HEK293 (cell line): ENCODE measurements at regions not wholly inside any gene's neighbourhood (a gene's known extent, or its start where the extent isn't known, plus 50 kb on each side); places are given as distances from the start of the nearest gene placed in this dataset.

Experiments
- CTCF ChIP-seq: fragments of 450-650 bp; formaldehyde crosslinking; IDR thresholded peaks from 2 replicates; pipeline ENCODE4 v1.5.1; 2016; ENCODE audit warnings: missing biosample characterization, missing genetic modification characterization
- SETDB1 ChIP-seq: IDR thresholded peaks from one replicate; pipeline ENCODE4 v1.6.1; 2017; ENCODE audit warnings: mild to moderate bottlenecking, low read length, moderate library complexity, mixed read lengths; ENCODE audit not compliant: insufficient read length
- TCF7L2 ChIP-seq: IDR thresholded peaks from 2 replicates; pipeline ENCODE4 v1.6.1; 2011; ENCODE audit warnings: low read depth, mild to moderate bottlenecking, inconsistent platforms, low read length, moderate library complexity, borderline replicate concordance
- ZFP3 ChIP-seq: fragments of 450-650 bp; formaldehyde crosslinking; IDR thresholded peaks from 2 replicates; pipeline ENCODE4 v1.5.1; 2016; ENCODE audit warnings: low read depth, missing biosample characterization, missing genetic modification characterization
- ZNF114 ChIP-seq: fragments of 450-650 bp; formaldehyde crosslinking; IDR thresholded peaks from 2 replicates; pipeline ENCODE4 v1.5.0; 2017; ENCODE audit warnings: missing biosample characterization, missing genetic modification characterization
- ZNF274 ChIP-seq, 2 experiments: fragments of 200-500 bp in 1 of 2; fragments of 450-650 bp in 1 of 2; sonication (Bioruptor generic) in 1 of 2; formaldehyde crosslinking in 1 of 2; IDR thresholded peaks; 2 replicates each; pipeline versions ENCODE4 v1.5.1 to v1.6.1; 2014 to 2016; ENCODE audit warnings: borderline replicate concordance in 1 of 2, inconsistent platforms in 1 of 2, low read length in 1 of 2, missing biosample characterization in 1 of 2, missing genetic modification characterization in 1 of 2
- ZNF626 ChIP-seq: fragments of 450-650 bp; sonication (Bioruptor Pico); formaldehyde crosslinking; IDR thresholded peaks from 2 replicates; pipeline ENCODE4 v1.5.1; 2018; ENCODE audit warnings: missing biosample characterization, missing genetic modification characterization, inconsistent platforms
- ZNF785 ChIP-seq: fragments of 450-650 bp; formaldehyde crosslinking; IDR thresholded peaks from 2 replicates; pipeline ENCODE4 v1.5.1; 2016; ENCODE audit warnings: missing biosample characterization, missing genetic modification characterization
- ZNF791 ChIP-seq: fragments of 450-650 bp; formaldehyde crosslinking; IDR thresholded peaks from 2 replicates; pipeline ENCODE4 v1.5.1; 2016; ENCODE audit warnings: missing biosample characterization, missing genetic modification characterization
- TF ChIP-seq, protein P1 (sequence below): fragments of 450-650 bp; formaldehyde crosslinking; optimal IDR thresholded peaks from 2 replicates; pipeline ENCODE3; 2016; ENCODE audit warnings: missing biosample characterization, mild to moderate bottlenecking, missing genetic modification characterization

GRCh38 chr12:46437469-46437868, 64.9 kb upstream of the SLC38A2 start:
- TF ChIP-seq ZNF791 (tag by site-specific recombination) (no peak), CTCF (tag by site-specific recombination) (no peak), SETDB1 (no peak), ZNF785 (tag by site-specific recombination) (no peak), ZFP3 (tag by site-specific recombination) (no peak), TCF7L2 (no peak), ZNF274 (IDR thresholded peaks at IDR 0.05; ENCODE audit: low read length) (no peak), ZNF274 (tag by site-specific recombination; IDR thresholded peaks at IDR 0.05; ENCODE audit: borderline replicate concordance) (no peak), ZNF626 (tag by site-specific recombination) (no peak), ZNF114 (tag by site-specific recombination) (no peak)
- TF ChIP-seq, protein P1, sequence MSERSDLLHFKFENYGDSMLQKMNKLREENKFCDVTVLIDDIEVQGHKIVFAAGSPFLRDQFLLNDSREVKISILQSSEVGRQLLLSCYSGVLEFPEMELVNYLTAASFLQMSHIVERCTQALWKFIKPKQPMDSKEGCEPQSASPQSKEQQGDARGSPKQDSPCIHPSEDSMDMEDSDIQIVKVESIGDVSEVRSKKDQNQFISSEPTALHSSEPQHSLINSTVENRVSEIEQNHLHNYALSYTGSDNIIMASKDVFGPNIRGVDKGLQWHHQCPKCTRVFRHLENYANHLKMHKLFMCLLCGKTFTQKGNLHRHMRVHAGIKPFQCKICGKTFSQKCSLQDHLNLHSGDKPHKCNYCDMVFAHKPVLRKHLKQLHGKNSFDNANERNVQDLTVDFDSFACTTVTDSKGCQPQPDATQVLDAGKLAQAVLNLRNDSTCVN (tag by site-specific recombination): no peak
